Testis (tissue), 2 donors: ENCODE measurements at regions not wholly inside any gene's neighbourhood (a gene's known extent, or its start where the extent isn't known, plus 50 kb on each side); places are given as distances from the start of the nearest gene placed in this dataset.

Experiments used
- DNase-seq: peaks from one replicate; pipeline ENCODE4 v3.0.0-alpha.2; 2019
- H3K27ac ChIP-seq, 2 donors: fragments of 200-600 bp; sonication (generic); one replicate each; pipeline ENCODE4 v1.5.1; 2019
- H3K27me3 ChIP-seq: fragments of 200-600 bp; sonication (generic); one replicate; pipeline ENCODE4 v1.5.1; 2019
- H3K36me3 ChIP-seq: fragments of 200-600 bp; sonication (generic); one replicate; pipeline ENCODE4 v1.5.1; 2017; ENCODE audit warnings: low read depth; ENCODE audit errors: missing control alignments
- H3K4me1 ChIP-seq: fragments of 200-600 bp; sonication (generic); one replicate; pipeline ENCODE4 v1.5.1; 2019
- H3K4me3 ChIP-seq, 2 donors: fragments of 200-600 bp; sonication (generic); one replicate each; pipeline ENCODE4 v1.5.1; 2017 to 2019
- H3K9me3 ChIP-seq: fragments of 200-600 bp; sonication (generic); one replicate; pipeline ENCODE4 v1.5.1; 2017
- CTCF ChIP-seq, 3 experiments: fragments of 450-650 bp in 2 of 3; fragments of 200-600 bp in 1 of 3; sonication (generic) in 1 of 3; IDR thresholded peaks; one replicate each; pipeline ENCODE4 v1.5.1; 2016 to 2019; ENCODE audit warnings: antibody characterized with exemption in 3 of 3, mild to moderate bottlenecking in 2 of 3, moderate library complexity in 1 of 3
- POLR2A ChIP-seq: fragments of 450-650 bp; IDR thresholded peaks from one replicate; pipeline ENCODE4 v1.6.1; 2017; ENCODE audit warnings: antibody characterized with exemption, mild to moderate bottlenecking, moderate library complexity
- WGBS, 2 donors: methylation state at CpG; one replicate each; pipeline ENCODE4 v1.1.5; 2018; 5-methylcytosine and 5-hydroxymethylcytosine counted together
- intact Hi-C: fragments of 100-400 bp; cut with DNase I; formaldehyde crosslinking; loops from one replicate; pipeline ENCODE4 v1.15.1; 2023; ENCODE audit warnings: low total_unique reads

GRCh38 chr4:28427306-28428085 lies 1566.9 kb downstream of the STIM2 start:
- intact Hi-C loops, result no loop called here
- no peaks in the 10 kb centered on the region for H3K36me3 ChIP-seq
- H3K27ac ChIP-seq, result no peak overlapping the region
- no peak overlapping the region for H3K4me3 ChIP-seq
- TF ChIP-seq CTCF (IDR thresholded peaks at IDR 0.05) (no peak), POLR2A (no peak)
- no peaks in the 10 kb centered on the region for H3K27me3 ChIP-seq
- WGBS, 2 donors, result 89 to 92% methylated on average over 4 of the region's 4 CpGs
- no peaks in the 10 kb centered on the region for H3K4me1 ChIP-seq
- H3K9me3 ChIP-seq, result no peaks in the 10 kb centered on the region
- no peak for DNase-seq

GRCh38 chr4:28432348-28433025 lies 1571.8 kb downstream of the STIM2 start:
- H3K4me1 ChIP-seq, result no peaks in the 10 kb centered on the region
- DNase-seq, result no peak
- TF ChIP-seq CTCF (IDR thresholded peaks at IDR 0.05) (no peak), POLR2A (no peak)
- H3K9me3 ChIP-seq, result no peaks in the 10 kb centered on the region
- intact Hi-C loops, result no loop called here
- no peaks in the 10 kb centered on the region for H3K27me3 ChIP-seq
- H3K36me3 ChIP-seq, result no peaks in the 10 kb centered on the region
- no peak overlapping the region for H3K27ac ChIP-seq
- H3K4me3 ChIP-seq, result no peak overlapping the region
- WGBS, 2 donors, result 90 to 100% methylated on average over 1 to 7 of the region's 7 CpGs

GRCh38 chr4:28435314-28435713 lies 1574.7 kb downstream of the STIM2 start:
- Histone ChIP-seq H3K4me1 (no peaks in the 10 kb centered on the region), H3K27me3 (no peaks in the 10 kb centered on the region), H3K4me3 (no peak overlapping the region), H3K9me3 (no peaks in the 10 kb centered on the region), H3K27ac (no peak overlapping the region), H3K36me3 (no peaks in the 10 kb centered on the region)
- DNase-seq, result no peak
- TF ChIP-seq CTCF (IDR thresholded peaks at IDR 0.05) (no peak), POLR2A (no peak)
- WGBS, 2 donors, result 20 to 35% methylated on average over 2 of the region's 2 CpGs
- intact Hi-C loops, result no loop called here

GRCh38 chr4:28436191-28437080 lies 1575.8 kb downstream of the STIM2 start:
- H3K36me3 ChIP-seq, result no peaks in the 10 kb centered on the region
- no peak for DNase-seq
- TF ChIP-seq CTCF (IDR thresholded peaks at IDR 0.05), result no peak
- TF ChIP-seq POLR2A, result no peak
- no peaks in the 10 kb centered on the region for H3K27me3 ChIP-seq
- intact Hi-C loops, result no loop called here
- no peaks in the 10 kb centered on the region for H3K9me3 ChIP-seq
- H3K4me1 ChIP-seq, result no peaks in the 10 kb centered on the region
- WGBS, 2 donors, result 77 to 80% methylated on average over 10 of the region's 10 CpGs
- H3K27ac ChIP-seq, result no peak overlapping the region
- no peak overlapping the region for H3K4me3 ChIP-seq
